MCF 10A (cell line): ENCODE measurements at regions not wholly inside any gene's neighbourhood (a gene's known extent, or its start where the extent isn't known, plus 50 kb on each side); places are given as distances from the start of the nearest gene placed in this dataset.
"Not testable (repeated sequence)": the region's sequence is repeated elsewhere in the genome, so short reads cannot be mapped to it uniquely, and the experiment has no call there.

ENCODE experiments used
- BruUV-seq: library from RNA; stranded (reverse); fragments of 400-500 nt; replicated peaks from 2 replicates; lab custom pipeline; 2021; lab: Mats Ljungman, UMichigan
- CTCF ChIA-PET: fragments of 300-600 bp; sonication (Branson Sonifier 250); formaldehyde crosslinking; extraction: SDS; loops from one replicate; lab custom pipeline; 2021; ENCODE audit warnings: antibody characterized with exemption, inconsistent platforms; lab: Yijun Ruan, JAX
- POLR2A ChIA-PET: fragments of 300-600, 350-650 bp; sonication (Branson Sonifier 250); formaldehyde crosslinking; extraction: SDS; loops from one replicate; lab custom pipeline; 2020; ENCODE audit warnings: antibody characterized with exemption, inconsistent platforms; lab: Yijun Ruan, JAX
- DNase-seq: peaks from one replicate; pipeline ENCODE4 v3.0.0-alpha.2; 2018; ENCODE audit not compliant: unreplicated experiment
- H3K27ac Mint-ChIP-seq: one replicate; pipeline ENCODE4 v1.8.0; 2022; ENCODE audit warnings: mild to moderate bottlenecking, low read depth, mixed read lengths; ENCODE audit not compliant: unreplicated experiment
- H3K27me3 Mint-ChIP-seq: one replicate; pipeline ENCODE4 v1.8.0; 2022; ENCODE audit warnings: mixed read lengths; ENCODE audit not compliant: insufficient read depth, unreplicated experiment
- H3K36me3 Mint-ChIP-seq: one replicate; pipeline ENCODE4 v1.8.0; 2022; ENCODE audit warnings: mild to moderate bottlenecking, moderate library complexity, mixed read lengths; ENCODE audit not compliant: insufficient read depth, unreplicated experiment
- H3K4me1 Mint-ChIP-seq: one replicate; pipeline ENCODE4 v1.8.0; 2022; ENCODE audit warnings: mixed read lengths; ENCODE audit not compliant: insufficient read depth, unreplicated experiment
- H3K4me3 Mint-ChIP-seq: one replicate; pipeline ENCODE4 v1.8.0; 2022; ENCODE audit warnings: mild to moderate bottlenecking, moderate library complexity, mixed read lengths; ENCODE audit not compliant: unreplicated experiment
- H3K9me3 Mint-ChIP-seq: one replicate; pipeline ENCODE4 v1.8.0; 2022; ENCODE audit warnings: mixed read lengths; ENCODE audit not compliant: unreplicated experiment
- intact Hi-C: fragments of 100-400 bp; cut with micrococcal nuclease; formaldehyde crosslinking; loops from 2 replicates; pipeline ENCODE4 v1.14.1; 2022

DNA sequence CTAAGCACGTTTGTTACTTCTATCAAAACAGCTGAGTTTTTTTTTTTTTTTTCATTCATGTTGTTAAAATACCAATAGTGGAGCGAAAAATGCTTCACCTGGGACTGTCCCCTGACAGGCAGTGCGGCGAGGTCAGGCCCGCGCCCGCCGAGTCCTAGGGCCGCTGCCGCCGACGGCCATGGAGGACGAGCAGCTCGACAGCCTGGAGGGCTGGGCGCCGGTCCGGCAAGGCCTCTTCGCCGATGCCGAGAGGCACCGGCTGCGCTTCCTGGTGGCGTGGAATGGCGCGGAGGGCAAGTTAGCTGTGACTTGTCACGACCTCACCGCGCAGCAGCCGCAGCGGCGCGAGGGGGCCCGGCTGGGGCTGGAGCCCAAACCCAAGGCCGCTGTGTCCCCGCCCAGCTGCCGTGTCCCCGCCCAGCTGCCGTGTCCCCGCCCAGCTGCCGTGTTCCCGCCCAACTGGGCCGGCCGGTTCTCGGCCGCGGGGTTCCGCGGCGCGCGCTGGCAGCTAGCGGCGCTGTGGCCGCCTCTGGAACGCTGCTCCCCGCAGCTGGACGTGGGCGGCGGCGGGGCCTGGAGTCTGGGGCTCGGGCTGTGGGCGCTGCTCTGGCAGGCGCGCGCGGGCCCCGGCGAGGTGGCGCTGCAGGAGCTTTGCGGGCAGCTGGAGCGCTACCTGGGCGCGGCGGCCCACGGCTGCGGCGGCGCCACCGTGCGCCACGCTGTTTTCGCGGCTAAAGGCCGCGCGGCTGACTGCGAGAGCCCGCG lies 56.7 kb upstream of the GOLGA8R start:
- CTCF ChIA-PET, DNase-seq, H3K4me1 Mint-ChIP-seq, H3K4me3 Mint-ChIP-seq, H3K9me3 Mint-ChIP-seq, H3K27ac Mint-ChIP-seq, intact Hi-C loops, POLR2A ChIA-PET, H3K27me3 Mint-ChIP-seq, H3K36me3 Mint-ChIP-seq, BruUV-seq: not testable (repeated sequence)

DNA sequence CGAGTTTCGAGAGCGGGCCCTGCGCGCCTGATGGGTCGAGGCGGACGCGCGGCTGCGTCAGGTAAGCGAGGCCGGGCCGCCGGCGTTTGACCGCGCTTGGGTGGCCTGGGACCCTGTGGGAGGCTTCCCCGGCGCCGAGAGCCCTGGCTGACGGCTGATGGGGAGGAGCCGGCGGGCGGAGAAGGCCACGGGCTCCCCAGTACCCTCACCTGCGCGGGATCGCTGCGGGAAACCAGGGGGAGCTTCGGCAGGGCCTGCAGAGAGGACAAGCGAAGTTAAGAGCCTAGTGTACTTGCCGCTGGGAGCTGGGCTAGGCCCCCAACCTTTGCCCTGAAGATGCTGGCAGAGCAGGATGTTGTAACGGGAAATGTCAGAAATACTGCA lies 57.3 kb upstream of the GOLGA8R start:
- POLR2A ChIA-PET, H3K27ac Mint-ChIP-seq, H3K36me3 Mint-ChIP-seq, BruUV-seq, H3K4me3 Mint-ChIP-seq, H3K27me3 Mint-ChIP-seq, DNase-seq, CTCF ChIA-PET, intact Hi-C loops, H3K9me3 Mint-ChIP-seq, H3K4me1 Mint-ChIP-seq: not testable (repeated sequence)

DNA sequence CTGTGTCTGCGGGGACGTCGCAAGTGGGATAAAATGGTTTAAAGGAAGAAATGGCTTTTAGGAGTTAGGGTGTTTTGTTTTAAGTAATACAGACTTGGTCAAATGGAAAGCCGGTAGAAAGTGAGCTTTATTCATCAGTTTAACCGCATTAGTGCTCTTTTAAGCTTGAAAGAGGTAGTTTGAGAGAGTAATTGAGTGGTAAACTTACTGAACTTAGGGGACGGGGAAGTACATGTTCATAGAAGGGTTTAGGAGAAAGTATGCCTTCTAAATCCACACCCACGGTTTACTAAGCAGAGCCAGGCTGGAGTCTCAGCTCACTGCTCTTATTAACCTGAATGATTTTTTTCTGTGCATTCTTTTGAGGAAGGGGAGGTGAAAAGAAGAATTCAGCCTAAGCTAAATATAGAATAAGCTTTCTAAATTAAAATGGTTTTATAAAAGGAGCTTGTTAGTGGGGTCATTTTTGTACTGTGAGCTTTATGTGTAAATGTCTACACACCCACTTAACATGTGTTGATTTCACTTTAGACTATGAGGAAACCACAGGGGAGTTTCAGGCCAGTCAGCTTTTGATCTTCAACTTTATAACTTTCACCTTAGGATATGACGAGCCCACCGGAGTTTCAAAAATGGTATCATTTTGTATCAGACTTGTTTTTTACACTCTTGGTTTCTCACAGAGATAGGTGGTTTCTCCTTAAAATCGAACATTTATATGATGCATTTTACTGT lies 57.9 kb upstream of the GOLGA8R start:
- H3K4me1 Mint-ChIP-seq, H3K27me3 Mint-ChIP-seq, H3K4me3 Mint-ChIP-seq, intact Hi-C loops, H3K36me3 Mint-ChIP-seq, H3K9me3 Mint-ChIP-seq, DNase-seq, H3K27ac Mint-ChIP-seq, CTCF ChIA-PET, POLR2A ChIA-PET: not testable (repeated sequence)
- BruUV-seq: TSS peak; percentile 86

DNA sequence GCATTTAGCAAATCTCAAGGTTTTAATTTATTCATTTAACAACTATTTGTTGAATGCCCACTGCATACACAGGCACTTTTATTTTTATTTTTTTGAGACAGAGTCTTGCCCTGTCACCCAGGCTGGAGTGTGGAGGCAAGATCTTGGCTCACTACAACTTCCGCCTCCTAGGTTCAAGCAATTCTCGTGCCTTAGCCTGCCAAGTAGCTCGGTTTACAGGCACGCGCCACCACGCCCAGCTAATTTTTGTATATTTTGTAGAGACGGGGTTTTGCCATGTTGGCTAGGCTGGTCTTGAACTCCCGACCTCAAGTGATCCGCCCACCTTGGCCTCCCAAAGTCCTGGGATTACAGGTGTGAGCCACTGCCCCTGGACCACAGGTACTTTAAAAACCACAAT lies 67.0 kb upstream of the GOLGA8Q start:
- H3K27ac Mint-ChIP-seq, H3K36me3 Mint-ChIP-seq, H3K9me3 Mint-ChIP-seq, H3K27me3 Mint-ChIP-seq, H3K4me1 Mint-ChIP-seq, POLR2A ChIA-PET, CTCF ChIA-PET, H3K4me3 Mint-ChIP-seq, intact Hi-C loops: not testable (repeated sequence)
- peak; percentile 12 for DNase-seq
- BruUV-seq: TSS peak; percentile 29

DNA sequence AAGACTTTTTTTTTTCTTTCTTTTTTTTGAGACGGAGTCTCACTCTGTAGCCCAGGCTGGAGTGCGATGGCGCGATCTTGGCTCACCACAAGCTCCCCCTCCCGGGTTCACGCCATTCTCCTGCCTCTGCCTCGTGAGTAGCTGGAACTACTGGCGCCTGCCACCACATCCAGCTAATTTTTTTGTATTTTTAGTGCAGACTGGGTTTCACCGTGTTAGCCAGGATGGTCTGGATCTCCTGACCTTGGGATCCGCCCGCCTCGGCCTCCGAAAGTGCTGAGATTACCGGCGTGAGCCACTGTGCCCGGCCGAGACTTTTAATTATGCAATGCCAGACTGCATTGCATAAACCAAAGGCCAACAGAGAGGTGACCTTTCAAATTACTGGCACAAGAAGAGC lies 62.6 kb upstream of the GOLGA8Q start:
- H3K9me3 Mint-ChIP-seq, POLR2A ChIA-PET, intact Hi-C loops, DNase-seq, H3K27ac Mint-ChIP-seq, H3K27me3 Mint-ChIP-seq, H3K4me1 Mint-ChIP-seq, H3K4me3 Mint-ChIP-seq, H3K36me3 Mint-ChIP-seq, CTCF ChIA-PET, BruUV-seq: not testable (repeated sequence)

DNA sequence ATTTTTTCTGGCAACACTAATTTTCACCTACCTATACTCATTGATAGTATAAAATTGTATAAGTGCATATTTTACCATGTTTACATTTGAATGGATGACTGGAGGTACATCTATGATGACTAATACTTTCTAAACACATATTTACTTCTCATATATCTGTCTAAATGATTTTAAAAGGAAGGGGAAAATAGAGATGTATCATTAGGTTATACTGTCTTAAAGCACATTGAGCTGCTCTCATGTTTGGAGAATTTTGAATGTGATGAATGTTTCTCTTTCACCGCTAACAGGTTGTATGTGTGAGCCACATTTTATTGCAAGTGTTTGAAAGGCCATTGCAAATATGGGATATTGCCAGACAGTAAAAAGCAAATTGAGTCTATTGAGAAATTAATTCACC lies 61.5 kb upstream of the GOLGA8Q start:
- intact Hi-C loops, H3K4me3 Mint-ChIP-seq, H3K4me1 Mint-ChIP-seq, BruUV-seq, H3K9me3 Mint-ChIP-seq, H3K27ac Mint-ChIP-seq, CTCF ChIA-PET, H3K36me3 Mint-ChIP-seq, H3K27me3 Mint-ChIP-seq, POLR2A ChIA-PET, DNase-seq: not testable (repeated sequence)

DNA sequence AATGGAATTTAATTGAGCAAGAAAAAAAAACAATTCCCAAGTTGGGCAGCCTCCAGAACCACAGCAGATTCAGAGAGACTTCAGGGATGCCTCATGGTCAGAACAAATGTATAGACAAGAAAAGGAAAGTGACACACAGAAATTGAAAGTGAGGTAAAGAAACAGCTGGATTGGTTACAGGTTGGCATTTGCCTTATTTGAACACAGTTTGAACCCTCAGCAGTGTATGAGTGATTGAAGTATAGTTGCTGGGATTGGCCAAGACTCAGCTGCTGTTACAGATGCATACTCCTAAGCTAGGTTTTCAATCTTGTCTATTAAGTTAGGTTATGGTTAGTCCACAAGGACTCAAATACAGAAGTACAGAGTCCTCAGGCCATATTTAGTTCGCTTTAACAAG lies 57.9 kb upstream of the GOLGA8Q start:
- H3K9me3 Mint-ChIP-seq, DNase-seq, intact Hi-C loops, H3K4me3 Mint-ChIP-seq, H3K36me3 Mint-ChIP-seq, CTCF ChIA-PET, H3K4me1 Mint-ChIP-seq, POLR2A ChIA-PET, H3K27me3 Mint-ChIP-seq, H3K27ac Mint-ChIP-seq, BruUV-seq: not testable (repeated sequence)

DNA sequence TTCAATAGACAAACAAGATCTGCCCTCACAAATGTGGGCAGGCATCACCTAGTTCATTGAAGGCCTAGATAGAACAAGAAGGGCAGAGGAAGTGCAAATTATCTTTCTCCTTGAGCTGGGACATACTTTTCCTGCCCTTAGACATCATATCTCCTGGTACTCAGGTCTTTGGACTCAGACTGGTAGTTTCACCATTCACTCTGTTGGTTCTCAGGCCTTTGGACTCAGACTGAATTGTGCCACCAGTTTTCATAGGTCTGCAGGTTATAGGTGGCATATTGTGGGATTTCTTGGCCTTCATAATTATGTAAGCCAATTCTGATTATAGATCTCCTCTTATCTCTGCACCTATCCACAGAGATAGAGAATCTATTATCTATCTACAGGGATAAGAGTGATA lies 54.6 kb upstream of the GOLGA8Q start:
- H3K9me3 Mint-ChIP-seq, H3K4me3 Mint-ChIP-seq, POLR2A ChIA-PET, intact Hi-C loops, H3K36me3 Mint-ChIP-seq, BruUV-seq, DNase-seq, H3K27me3 Mint-ChIP-seq, H3K27ac Mint-ChIP-seq, CTCF ChIA-PET, H3K4me1 Mint-ChIP-seq: not testable (repeated sequence)

DNA sequence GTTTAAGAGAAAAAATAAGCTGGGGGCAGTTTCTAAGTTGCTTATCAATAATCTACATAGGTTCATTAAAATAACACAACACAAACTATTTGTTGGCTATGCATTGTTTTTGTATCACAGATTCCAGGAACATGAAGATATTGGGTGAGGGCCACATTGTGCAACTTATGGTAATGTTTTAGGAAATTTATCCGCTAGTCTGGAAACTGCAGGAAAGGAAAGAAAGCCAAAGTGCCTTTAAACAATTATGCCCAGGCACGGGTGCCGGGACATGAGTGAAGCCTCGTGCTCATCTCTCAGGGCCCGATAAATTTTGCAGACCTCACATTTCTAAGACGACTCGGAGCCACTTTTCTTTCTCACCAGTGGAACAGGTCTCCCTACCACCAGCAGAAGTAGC lies 52.6 kb upstream of the GOLGA8Q start:
- H3K9me3 Mint-ChIP-seq, CTCF ChIA-PET, DNase-seq, H3K27me3 Mint-ChIP-seq, H3K36me3 Mint-ChIP-seq, BruUV-seq, H3K27ac Mint-ChIP-seq, H3K4me3 Mint-ChIP-seq, H3K4me1 Mint-ChIP-seq, POLR2A ChIA-PET, intact Hi-C loops: not testable (repeated sequence)
